Breast epithelium (tissue), 3 donors: ENCODE measurements at regions not wholly inside any gene's neighbourhood (a gene's known extent, or its start where the extent isn't known, plus 50 kb on each side); places are given as distances from the start of the nearest gene placed in this dataset.

ENCODE experiments used
- CTCF ChIP-seq, 3 donors: fragments of 450-650 bp; IDR thresholded peaks; one replicate each; pipeline ENCODE4 v1.5.1; 2016 to 2017; ENCODE audit warnings: antibody characterized with exemption in 3 of 3, mild to moderate bottlenecking in 3 of 3, moderate library complexity in 3 of 3
- POLR2AphosphoS5 ChIP-seq, 3 donors: sonication (generic); formaldehyde crosslinking; IDR thresholded peaks; one replicate each; pipeline ENCODE4 v1.6.1; 2017; ENCODE audit warnings: antibody characterized with exemption in 3 of 3

- TF ChIP-seq CTCF (IDR thresholded peaks at IDR 0.05) (no peak), POLR2AphosphoS5 (IDR thresholded peaks at IDR 0.05) (no peak)
Measured at GRCh38 chr4:11166606-11167005, 262.1 kb downstream of the HS3ST1 start.
